PC-9 (cell line): ENCODE measurements at regions not wholly inside any gene's neighbourhood (a gene's known extent, or its start where the extent isn't known, plus 50 kb on each side); places are given as distances from the start of the nearest gene placed in this dataset.

ENCODE experiments used
- BruUV-seq: library from RNA; stranded (reverse); fragments of 400-500 nt; replicated peaks from 2 replicates; lab custom pipeline; 2021; lab: Mats Ljungman, UMichigan
- CTCF ChIA-PET: fragments of 300-600 bp; sonication (Branson Sonifier 250); formaldehyde crosslinking; loops from one replicate; lab custom pipeline; 2022; ENCODE audit warnings: antibody characterized with exemption; lab: Charles Lee
- POLR2A ChIA-PET: fragments of 300-600 bp; sonication (Branson Sonifier 250); formaldehyde crosslinking; loops from one replicate; lab custom pipeline; 2022; ENCODE audit warnings: antibody characterized with exemption; ENCODE audit not compliant: unreplicated experiment; lab: Charles Lee
- DNase-seq, 2 experiments: peaks; one replicate each; pipeline versions ENCODE4 v3.0.0 to v3.0.0-alpha.2; 2015 to 2022; ENCODE audit warnings: mixed read lengths in 1 of 2
- H2AFZ ChIP-seq: fragments of 200-600 bp; sonication (generic); 2 replicates; pipeline ENCODE4 v1.8.1; 2017; ENCODE audit warnings: antibody characterized with exemption
- H3F3A ChIP-seq: fragments of 200-600 bp; sonication (generic); 2 replicates; pipeline ENCODE4 v1.8.1; 2017; ENCODE audit warnings: antibody characterized with exemption, mild to moderate bottlenecking, low read depth; ENCODE audit not compliant: insufficient read depth
- H3K27ac ChIP-seq: fragments of 200-600 bp; sonication (generic); 2 replicates; pipeline ENCODE4 v1.6.1; 2016; ENCODE audit warnings: mixed run types
- H3K27me3 ChIP-seq: fragments of 200-600 bp; sonication (generic); 2 replicates; pipeline ENCODE4 v1.6.1; 2016; ENCODE audit warnings: low read depth, mixed run types; ENCODE audit not compliant: insufficient read depth
- H3K36me3 ChIP-seq: fragments of 200-600 bp; sonication (generic); 2 replicates; pipeline ENCODE4 v1.6.1; 2016; ENCODE audit warnings: low read depth, mixed run types
- H3K4me1 ChIP-seq: fragments of 200-600 bp; sonication (generic); replicated peaks from 2 replicates; pipeline ENCODE4 v1.6.1; 2016; ENCODE audit warnings: mixed run types; ENCODE audit not compliant: insufficient read depth
- H3K4me2 ChIP-seq: fragments of 200-600 bp; sonication (generic); 2 replicates; pipeline ENCODE4 v1.6.1; 2017; ENCODE audit warnings: mixed run types
- H3K4me3 ChIP-seq: fragments of 200-600 bp; sonication (generic); 2 replicates; pipeline ENCODE4 v1.6.1; 2016; ENCODE audit warnings: mixed run types
- H3K79me2 ChIP-seq: fragments of 200-600 bp; sonication (generic); 2 replicates; pipeline ENCODE4 v1.6.1; 2017; ENCODE audit warnings: low read depth, mixed run types
- H3K9me2 ChIP-seq: fragments of 200-600 bp; sonication (generic); 2 replicates; pipeline ENCODE4 v1.8.1; 2017; ENCODE audit warnings: mild to moderate bottlenecking; ENCODE audit not compliant: insufficient read depth
- H3K9me3 ChIP-seq: fragments of 200-600 bp; sonication (generic); 2 replicates; pipeline ENCODE4 v1.8.1; 2016; ENCODE audit warnings: low read depth; ENCODE audit not compliant: insufficient read depth
- H4K20me1 ChIP-seq: fragments of 200-600 bp; sonication (generic); 2 replicates; pipeline ENCODE4 v1.8.1; 2017; ENCODE audit not compliant: insufficient read depth
- CTCF ChIP-seq: fragments of 200-600 bp; sonication (generic); conservative IDR thresholded peaks from 2 replicates; pipeline ENCODE4 v1.6.1; 2017; ENCODE audit warnings: mixed run types, antibody characterized with exemption, mild to moderate bottlenecking, moderate library complexity
- EZH2 ChIP-seq: fragments of 200-600 bp; sonication (generic); IDR thresholded peaks from 2 replicates; pipeline ENCODE4 v1.8.0; 2017; ENCODE audit warnings: antibody characterized with exemption, low read depth
- intact Hi-C: fragments of 100-400 bp; cut with micrococcal nuclease; formaldehyde crosslinking; loops from one replicate; pipeline ENCODE4 v1.10.0; 2022; ENCODE audit not compliant: unreplicated experiment

GRCh38 chr3:194212845-194213331 lies 76.9 kb downstream of the HES1 start:
- peaks cover 27% of the 10 kb centered on the region for H3K4me1 ChIP-seq
- peaks cover 20% of the 10 kb centered on the region; the same call in 1 of the 2 replicates for H3F3A ChIP-seq
- no peaks in the 10 kb centered on the region for H3K36me3 ChIP-seq
- no peak overlapping the region for H2AFZ ChIP-seq
- ChIA-PET CTCF (interaction anchor here (0.6 kb wide), 1 partner anchor 265 kb away, joined by 7 read pairs; no protein-coding TSS in a partner anchor), POLR2A (interaction anchor here (0.6 kb wide), 5 partner anchors 26 to 207 kb away, joined by 3 to 8 read pairs (median 3); no protein-coding TSS in a partner anchor)
- no peaks in the 10 kb centered on the region for H3K9me2 ChIP-seq
- H3K9me3 ChIP-seq, result no peaks in the 10 kb centered on the region
- peak overlapping the region; percentile 44 for H3K4me2 ChIP-seq
- H3K4me3 ChIP-seq, result no peak overlapping the region
- no peaks in the 10 kb centered on the region for H3K27me3 ChIP-seq
- TF ChIP-seq EZH2 (no peak), CTCF (no peak)
- H3K27ac ChIP-seq, result peak overlapping the region; percentile 49
- no TSS peak for BruUV-seq
- peaks cover 2% of the 10 kb centered on the region; the same call in 1 of the 2 replicates for H3K79me2 ChIP-seq
- DNase-seq, result peak; percentile 93 to 97
- H4K20me1 ChIP-seq, result no peaks in the 10 kb centered on the region
- intact Hi-C loops, result loop anchor here (1.0 to 2.0 kb wide), 6 partner anchors 8 to 432 kb away; no protein-coding TSS in a partner anchor

- no peak for DNase-seq
- Histone ChIP-seq H4K20me1 (no peaks in the 10 kb centered on the region), H3K79me2 (no peaks in the 10 kb centered on the region), H3K27me3 (no peaks in the 10 kb centered on the region), H3K36me3 (no peaks in the 10 kb centered on the region), H2AFZ (no peak overlapping the region), H3K9me3 (no peaks in the 10 kb centered on the region), H3K9me2 (no peaks in the 10 kb centered on the region), H3F3A (peaks cover 20% of the 10 kb centered on the region; the same call in 1 of the 2 replicates), H3K4me2 (no peak overlapping the region), H3K4me1 (peaks cover 25% of the 10 kb centered on the region), H3K4me3 (no peak overlapping the region), H3K27ac (no peak overlapping the region)
- TF ChIP-seq EZH2, result no peak
- TF ChIP-seq CTCF, result no peak
- no TSS peak for BruUV-seq
- intact Hi-C loops, result no loop called here
- ChIA-PET CTCF (no interaction called here), POLR2A (interaction anchor here (0.7 kb wide), 1 partner anchor 101 kb away, joined by 3 read pairs; no protein-coding TSS in a partner anchor)
Measured at GRCh38 chr3:194215392-194215791, 79.4 kb downstream of the HES1 start.

- POLR2A ChIA-PET, result no interaction called here
- Histone ChIP-seq H3K4me3 (no peak overlapping the region), H3K36me3 (no peaks in the 10 kb centered on the region), H2AFZ (no peak overlapping the region), H3K79me2 (no peaks in the 10 kb centered on the region), H3K27me3 (no peaks in the 10 kb centered on the region), H3K9me2 (no peaks in the 10 kb centered on the region), H3K4me1 (peaks cover 7% of the 10 kb centered on the region), H3K27ac (no peak overlapping the region), H4K20me1 (no peaks in the 10 kb centered on the region), H3K9me3 (no peaks in the 10 kb centered on the region), H3F3A (no peaks in the 10 kb centered on the region), H3K4me2 (no peak overlapping the region)
- TF ChIP-seq EZH2 (no peak), CTCF (no peak)
- no peak for DNase-seq
- intact Hi-C loops, result no loop called here
- CTCF ChIA-PET, result no interaction called here
- BruUV-seq, result no TSS peak
Measured at GRCh38 chr3:194218646-194219453, 82.9 kb downstream of the HES1 start.
